Endothelial cell (in vitro differentiated cells): ENCODE measurements at regions not wholly inside any gene's neighbourhood (a gene's known extent, or its start where the extent isn't known, plus 50 kb on each side); places are given as distances from the start of the nearest gene placed in this dataset.

Source experiments
- DNase-seq: peaks from one replicate; pipeline ENCODE4 v3.0.0; 2021; ENCODE audit warnings: low spot score
- H3K27ac Mint-ChIP-seq: one replicate; pipeline ENCODE4 v1.8.0; 2021; ENCODE audit warnings: mixed read lengths, inconsistent platforms; ENCODE audit not compliant: unreplicated experiment
- H3K27me3 Mint-ChIP-seq: one replicate; pipeline ENCODE4 v1.8.0; 2021; ENCODE audit warnings: mild to moderate bottlenecking, moderate library complexity, mixed read lengths, inconsistent platforms; ENCODE audit not compliant: unreplicated experiment
- H3K36me3 Mint-ChIP-seq: one replicate; pipeline ENCODE4 v1.8.0; 2021; ENCODE audit warnings: mild to moderate bottlenecking, low read depth, mixed read lengths, inconsistent platforms; ENCODE audit not compliant: unreplicated experiment
- H3K4me1 Mint-ChIP-seq: one replicate; pipeline ENCODE4 v1.8.0; 2021; ENCODE audit warnings: mild to moderate bottlenecking, mixed read lengths, inconsistent platforms; ENCODE audit not compliant: unreplicated experiment
- H3K4me3 Mint-ChIP-seq: one replicate; pipeline ENCODE4 v1.8.0; 2021; ENCODE audit warnings: mild to moderate bottlenecking, mixed read lengths, inconsistent platforms; ENCODE audit not compliant: unreplicated experiment
- H3K9me3 Mint-ChIP-seq: one replicate; pipeline ENCODE4 v1.8.0; 2021; ENCODE audit warnings: mixed read lengths, inconsistent platforms; ENCODE audit not compliant: unreplicated experiment
- TF ChIP-seq, protein P1 (sequence below): fragments of 200-600 bp; sonication (generic); IDR thresholded peaks from one replicate; pipeline ENCODE4 v1.5.0; 2021; ENCODE audit warnings: antibody characterized with exemption; ENCODE audit not compliant: unreplicated experiment

GRCh38 chr20:60352017-60352416 lies 393.8 kb downstream of the CDH26 start:
- no peaks in the 10 kb centered on the region for H3K4me1 Mint-ChIP-seq
- no peaks in the 10 kb centered on the region for H3K27me3 Mint-ChIP-seq
- no peak overlapping the region for H3K4me3 Mint-ChIP-seq
- DNase-seq, result no peak
- H3K9me3 Mint-ChIP-seq, result no peaks in the 10 kb centered on the region
- H3K27ac Mint-ChIP-seq, result no peak overlapping the region
- no peaks in the 10 kb centered on the region for H3K36me3 Mint-ChIP-seq
- TF ChIP-seq, protein P1, sequence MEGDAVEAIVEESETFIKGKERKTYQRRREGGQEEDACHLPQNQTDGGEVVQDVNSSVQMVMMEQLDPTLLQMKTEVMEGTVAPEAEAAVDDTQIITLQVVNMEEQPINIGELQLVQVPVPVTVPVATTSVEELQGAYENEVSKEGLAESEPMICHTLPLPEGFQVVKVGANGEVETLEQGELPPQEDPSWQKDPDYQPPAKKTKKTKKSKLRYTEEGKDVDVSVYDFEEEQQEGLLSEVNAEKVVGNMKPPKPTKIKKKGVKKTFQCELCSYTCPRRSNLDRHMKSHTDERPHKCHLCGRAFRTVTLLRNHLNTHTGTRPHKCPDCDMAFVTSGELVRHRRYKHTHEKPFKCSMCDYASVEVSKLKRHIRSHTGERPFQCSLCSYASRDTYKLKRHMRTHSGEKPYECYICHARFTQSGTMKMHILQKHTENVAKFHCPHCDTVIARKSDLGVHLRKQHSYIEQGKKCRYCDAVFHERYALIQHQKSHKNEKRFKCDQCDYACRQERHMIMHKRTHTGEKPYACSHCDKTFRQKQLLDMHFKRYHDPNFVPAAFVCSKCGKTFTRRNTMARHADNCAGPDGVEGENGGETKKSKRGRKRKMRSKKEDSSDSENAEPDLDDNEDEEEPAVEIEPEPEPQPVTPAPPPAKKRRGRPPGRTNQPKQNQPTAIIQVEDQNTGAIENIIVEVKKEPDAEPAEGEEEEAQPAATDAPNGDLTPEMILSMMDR, result no peak

- no peaks in the 10 kb centered on the region for H3K4me1 Mint-ChIP-seq
- H3K27me3 Mint-ChIP-seq, result no peaks in the 10 kb centered on the region
- TF ChIP-seq, protein P1, result no peak
These were observed 394.4 kb downstream of the CDH26 start for GRCh38 chr20:60352596-60352995.

DNA sequence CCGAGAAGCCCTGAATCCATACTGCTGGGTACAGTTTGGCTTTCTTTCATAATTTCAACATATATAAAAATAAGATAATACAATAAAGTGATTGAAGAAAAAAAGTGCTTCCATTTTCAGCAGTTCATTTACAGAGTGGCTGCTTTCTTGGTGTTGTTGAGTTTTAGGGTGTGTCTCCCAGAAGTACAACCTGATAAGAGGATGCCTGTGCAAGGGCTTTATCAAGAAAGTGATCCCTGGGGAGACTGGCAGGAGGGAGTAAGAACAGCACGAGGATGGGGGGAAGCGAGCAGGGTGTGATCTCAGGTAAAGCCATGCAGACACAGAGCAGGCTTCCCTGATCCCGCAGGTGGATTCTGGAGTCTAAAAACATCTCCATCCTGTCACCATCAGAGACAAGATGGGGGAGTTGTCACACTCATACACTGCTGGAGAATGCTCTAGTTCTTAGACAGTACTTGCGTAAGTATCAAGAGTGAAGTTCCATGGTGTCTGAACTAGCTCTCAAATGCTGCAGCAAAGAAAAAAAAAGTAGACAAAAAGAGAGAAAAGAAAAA lies 395.9 kb downstream of the CDH26 start:
- TF ChIP-seq, protein P1, result no peak
- DNase-seq, result no peak
- no peaks in the 10 kb centered on the region for H3K4me1 Mint-ChIP-seq
- H3K27ac Mint-ChIP-seq, result no peak overlapping the region
- H3K27me3 Mint-ChIP-seq, result no peaks in the 10 kb centered on the region
- H3K4me3 Mint-ChIP-seq, result no peak overlapping the region
- H3K9me3 Mint-ChIP-seq, result no peaks in the 10 kb centered on the region
- no peaks in the 10 kb centered on the region for H3K36me3 Mint-ChIP-seq

More at GRCh38 chr20:60352596-60352995, 394.4 kb downstream of the CDH26 start:
- Mint-ChIP-seq H3K4me3 (no peak overlapping the region), H3K9me3 (no peaks in the 10 kb centered on the region), H3K27ac (no peak overlapping the region), H3K36me3 (no peaks in the 10 kb centered on the region)
- no peak for DNase-seq

DNA sequence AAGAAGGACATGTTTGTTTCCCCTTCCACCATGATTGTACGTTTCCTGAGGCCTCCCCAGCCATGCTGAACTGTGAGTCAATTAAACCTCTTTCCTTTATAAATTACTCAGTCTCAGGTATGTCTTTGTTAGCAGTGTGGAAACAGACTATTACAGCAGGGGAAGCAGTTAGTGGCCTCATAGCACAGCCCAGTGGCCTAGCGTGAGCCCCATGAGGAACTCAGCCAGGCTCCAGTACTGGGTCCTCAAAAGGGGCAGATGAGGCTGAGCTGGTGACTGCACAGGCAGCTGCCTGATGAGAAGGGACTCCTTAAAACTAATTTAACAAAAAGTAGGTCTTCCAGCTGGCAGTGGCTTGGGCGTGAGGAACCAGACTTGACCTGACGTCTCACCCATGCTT lies 399.9 kb downstream of the CDH26 start:
- H3K36me3 Mint-ChIP-seq, result no peaks in the 10 kb centered on the region
- no peaks in the 10 kb centered on the region for H3K4me1 Mint-ChIP-seq
- no peak overlapping the region for H3K4me3 Mint-ChIP-seq
- DNase-seq, result no peak
- H3K27ac Mint-ChIP-seq, result no peak overlapping the region
- TF ChIP-seq, protein P1, result no peak
- no peaks in the 10 kb centered on the region for H3K9me3 Mint-ChIP-seq
- no peaks in the 10 kb centered on the region for H3K27me3 Mint-ChIP-seq

DNA sequence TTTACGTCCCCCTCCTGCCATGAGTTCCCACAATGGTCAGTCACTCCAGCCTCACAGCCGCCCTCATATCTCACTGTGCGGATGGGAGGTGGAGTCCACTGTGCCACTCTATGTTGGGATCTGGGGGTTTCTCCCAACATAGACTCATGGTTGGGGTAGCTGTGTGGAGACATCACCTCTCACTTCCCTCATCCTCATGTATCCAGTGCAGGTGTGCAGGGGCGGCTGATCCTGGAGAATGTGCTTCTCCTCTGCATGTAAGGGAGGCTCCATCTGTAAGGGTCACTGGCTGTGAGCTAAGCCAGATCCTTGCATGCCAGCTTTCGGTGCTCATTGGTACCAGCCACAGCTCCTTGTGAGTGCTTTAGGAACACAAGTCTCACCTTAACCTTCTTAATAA lies 400.8 kb downstream of the CDH26 start:
- TF ChIP-seq, protein P1, result no peak
- H3K27ac Mint-ChIP-seq, result no peak overlapping the region
- H3K9me3 Mint-ChIP-seq, result no peaks in the 10 kb centered on the region
- no peaks in the 10 kb centered on the region for H3K4me1 Mint-ChIP-seq
- no peaks in the 10 kb centered on the region for H3K27me3 Mint-ChIP-seq
- no peak overlapping the region for H3K4me3 Mint-ChIP-seq
- DNase-seq, result no peak
- no peaks in the 10 kb centered on the region for H3K36me3 Mint-ChIP-seq
